Smooth muscle cell (in vitro differentiated cells): ENCODE measurements at regions not wholly inside any gene's neighbourhood (a gene's known extent, or its start where the extent isn't known, plus 50 kb on each side); places are given as distances from the start of the nearest gene placed in this dataset.

Experiments used
- DNase-seq: peaks from one replicate; lab custom pipeline; 2025; ENCODE audit not compliant: unreplicated experiment; lab: John Stamatoyannopoulos, UW
- H2AFZ ChIP-seq: fragments of 200-600 bp; sonication (generic); 2 replicates; pipeline ENCODE4 v1.6.0; 2016; ENCODE audit warnings: antibody characterized with exemption, low read depth, mild to moderate bottlenecking
- H3F3A ChIP-seq: fragments of 200-600 bp; sonication (generic); 2 replicates; pipeline ENCODE4 v1.6.0; 2017; ENCODE audit warnings: antibody characterized with exemption, low read depth
- H3K27ac ChIP-seq: fragments of 200-600 bp; sonication (generic); 2 replicates; pipeline ENCODE4 v1.5.1; 2016; ENCODE audit warnings: low read depth, mild to moderate bottlenecking
- H3K27me3 ChIP-seq: fragments of 200-600 bp; sonication (generic); 2 replicates; pipeline ENCODE4 v1.6.1; 2016; ENCODE audit warnings: low read depth, mild to moderate bottlenecking
- H3K36me3 ChIP-seq: fragments of 200-600 bp; sonication (generic); 2 replicates; pipeline ENCODE4 v1.5.1; 2016; ENCODE audit warnings: low read depth
- H3K4me1 ChIP-seq: fragments of 200-600 bp; sonication (generic); 2 replicates; pipeline ENCODE4 v1.5.1; 2016; ENCODE audit warnings: low read depth
- H3K4me2 ChIP-seq: fragments of 200-600 bp; sonication (generic); 2 replicates; pipeline ENCODE4 v1.6.0; 2016; ENCODE audit warnings: mild to moderate bottlenecking
- H3K4me3 ChIP-seq: fragments of 200-600 bp; sonication (generic); 2 replicates; pipeline ENCODE4 v1.5.1; 2016; ENCODE audit warnings: mild to moderate bottlenecking
- H3K79me2 ChIP-seq: fragments of 200-600 bp; sonication (generic); 2 replicates; pipeline ENCODE4 v1.6.0; 2016; ENCODE audit warnings: low read depth, mild to moderate bottlenecking
- H3K9ac ChIP-seq: fragments of 200-600 bp; sonication (generic); 2 replicates; pipeline ENCODE4 v1.6.0; 2016; ENCODE audit warnings: low read depth
- H3K9me3 ChIP-seq: fragments of 200-600 bp; sonication (generic); replicated peaks from 2 replicates; pipeline ENCODE4 v1.5.1; 2016; ENCODE audit warnings: low read depth
- H4K20me1 ChIP-seq: fragments of 200-600 bp; sonication (generic); 2 replicates; pipeline ENCODE4 v1.6.0; 2016; ENCODE audit warnings: low read depth
- WGBS: methylation state at CpG from one replicate; pipeline ENCODE4 v1.1.7; 2016; ENCODE audit warnings: low lambda C conversion rate; 5-methylcytosine and 5-hydroxymethylcytosine counted together
- TF ChIP-seq, protein P1 (sequence below): fragments of 200-600 bp; sonication (generic); IDR thresholded peaks from 2 replicates; pipeline ENCODE4 v1.5.1; 2017; ENCODE audit warnings: borderline replicate concordance, mild to moderate bottlenecking, antibody characterized with exemption; ENCODE audit not compliant: insufficient read depth, poor library complexity, severe bottlenecking

DNA sequence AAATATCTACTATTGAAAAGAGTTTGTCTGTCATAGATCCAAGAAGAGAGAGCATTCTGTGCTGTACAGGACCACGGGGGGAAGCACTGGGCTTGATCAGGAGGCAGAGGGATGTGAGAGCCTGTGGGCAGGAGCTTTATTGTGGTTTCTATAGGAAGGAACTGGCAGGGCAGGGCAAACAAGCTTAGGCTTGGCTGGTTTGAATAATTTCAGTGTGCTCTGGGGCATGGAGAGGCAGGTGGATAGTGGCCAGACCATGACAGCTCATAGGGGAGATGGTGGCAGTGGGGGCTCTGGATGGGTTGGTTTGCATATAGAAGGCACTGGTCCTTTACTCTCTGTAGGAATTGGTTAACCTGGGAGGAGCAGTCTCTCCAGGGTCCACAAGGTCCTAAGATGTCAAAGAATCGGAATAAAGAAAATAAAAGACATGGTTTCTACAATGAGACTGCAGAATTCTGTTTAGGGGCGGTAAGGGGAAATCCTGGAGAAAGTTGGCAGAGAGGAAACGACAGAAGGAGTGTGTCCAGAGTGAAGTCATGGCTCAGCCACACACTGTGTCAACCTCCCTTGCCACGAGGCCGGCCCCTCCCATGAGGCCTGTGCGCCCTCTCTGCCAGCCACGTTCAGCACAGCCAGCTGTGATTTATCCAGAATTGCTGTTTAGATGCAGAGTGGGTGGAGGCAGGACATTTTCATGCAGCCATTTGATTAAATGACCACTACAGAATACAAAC, 81.7 kb upstream of the PGBD5 start:
- 58% methylated on average over 8 of the region's 8 CpGs for WGBS
- no peaks in the 10 kb centered on the region for H3K36me3 ChIP-seq
- H3K27ac ChIP-seq: peak overlapping the region; percentile 96
- H3K27me3 ChIP-seq: no peaks in the 10 kb centered on the region
- TF ChIP-seq, protein P1, sequence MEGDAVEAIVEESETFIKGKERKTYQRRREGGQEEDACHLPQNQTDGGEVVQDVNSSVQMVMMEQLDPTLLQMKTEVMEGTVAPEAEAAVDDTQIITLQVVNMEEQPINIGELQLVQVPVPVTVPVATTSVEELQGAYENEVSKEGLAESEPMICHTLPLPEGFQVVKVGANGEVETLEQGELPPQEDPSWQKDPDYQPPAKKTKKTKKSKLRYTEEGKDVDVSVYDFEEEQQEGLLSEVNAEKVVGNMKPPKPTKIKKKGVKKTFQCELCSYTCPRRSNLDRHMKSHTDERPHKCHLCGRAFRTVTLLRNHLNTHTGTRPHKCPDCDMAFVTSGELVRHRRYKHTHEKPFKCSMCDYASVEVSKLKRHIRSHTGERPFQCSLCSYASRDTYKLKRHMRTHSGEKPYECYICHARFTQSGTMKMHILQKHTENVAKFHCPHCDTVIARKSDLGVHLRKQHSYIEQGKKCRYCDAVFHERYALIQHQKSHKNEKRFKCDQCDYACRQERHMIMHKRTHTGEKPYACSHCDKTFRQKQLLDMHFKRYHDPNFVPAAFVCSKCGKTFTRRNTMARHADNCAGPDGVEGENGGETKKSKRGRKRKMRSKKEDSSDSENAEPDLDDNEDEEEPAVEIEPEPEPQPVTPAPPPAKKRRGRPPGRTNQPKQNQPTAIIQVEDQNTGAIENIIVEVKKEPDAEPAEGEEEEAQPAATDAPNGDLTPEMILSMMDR: no peak
- H2AFZ ChIP-seq: no peak overlapping the region
- peaks cover 6% of the 10 kb centered on the region for H3F3A ChIP-seq
- no peak overlapping the region for H3K4me3 ChIP-seq
- no peaks in the 10 kb centered on the region for H3K9me3 ChIP-seq
- no peaks in the 10 kb centered on the region for H4K20me1 ChIP-seq
- H3K9ac ChIP-seq: no peak overlapping the region
- DNase-seq: no peak
- H3K79me2 ChIP-seq: no peaks in the 10 kb centered on the region
- H3K4me1 ChIP-seq: no peaks in the 10 kb centered on the region
- H3K4me2 ChIP-seq: no peak overlapping the region

DNA sequence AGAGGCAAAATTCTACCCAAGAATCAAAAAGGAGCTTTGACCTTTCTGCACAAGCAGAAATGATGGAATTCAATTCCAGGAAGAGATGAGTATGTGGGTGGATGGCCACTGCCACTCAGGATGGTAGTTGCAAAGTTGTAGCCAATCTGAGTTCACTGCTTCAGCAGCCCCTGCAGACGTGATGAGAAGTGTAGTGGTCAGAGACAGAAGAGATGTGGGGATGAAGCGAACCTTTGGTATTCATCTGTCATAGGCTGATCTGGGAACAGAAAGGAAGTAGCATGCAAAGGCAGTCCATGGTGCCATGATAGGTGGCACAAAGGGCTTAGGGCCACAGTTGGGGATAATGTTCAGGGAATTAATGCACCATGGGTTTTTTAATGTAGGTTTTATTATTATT, 81.1 kb upstream of the PGBD5 start:
- 66% methylated on average over 2 of the region's 2 CpGs for WGBS
- H3K79me2 ChIP-seq: no peaks in the 10 kb centered on the region
- no peaks in the 10 kb centered on the region for H3K9me3 ChIP-seq
- H4K20me1 ChIP-seq: no peaks in the 10 kb centered on the region
- TF ChIP-seq, protein P1: no peak
- H3K4me2 ChIP-seq: no peak overlapping the region
- no peaks in the 10 kb centered on the region for H3K4me1 ChIP-seq
- no peaks in the 10 kb centered on the region for H3K27me3 ChIP-seq
- H3K9ac ChIP-seq: no peak overlapping the region
- H2AFZ ChIP-seq: no peak overlapping the region
- peaks cover 6% of the 10 kb centered on the region for H3F3A ChIP-seq
- H3K4me3 ChIP-seq: no peak overlapping the region
- no peak overlapping the region for H3K27ac ChIP-seq
- no peaks in the 10 kb centered on the region for H3K36me3 ChIP-seq
- no peak for DNase-seq

DNA sequence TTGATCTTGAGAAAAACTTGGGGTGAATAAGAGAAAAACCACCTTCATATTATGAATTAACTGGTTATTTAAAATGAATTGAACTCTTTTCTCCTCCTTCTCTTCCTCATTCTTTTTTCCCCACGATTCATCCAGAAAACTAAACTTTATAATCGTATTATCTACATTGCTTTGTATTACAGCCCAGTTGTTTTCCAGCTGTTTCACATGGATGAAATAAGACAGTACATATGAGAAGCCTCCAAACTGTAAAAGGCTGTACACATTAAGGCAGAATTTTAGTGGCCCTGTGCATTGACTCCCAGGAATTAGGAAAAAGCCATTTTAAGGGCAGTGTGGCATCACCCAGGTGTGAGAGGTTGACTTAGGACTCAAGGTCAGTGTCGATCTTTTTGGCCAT, 80.3 kb upstream of the PGBD5 start:
- DNase-seq: no peak
- Histone ChIP-seq H3K4me1 (no peaks in the 10 kb centered on the region), H2AFZ (no peak overlapping the region), H3K4me2 (no peak overlapping the region), H3K4me3 (no peak overlapping the region), H3F3A (peaks cover 6% of the 10 kb centered on the region), H3K27me3 (no peaks in the 10 kb centered on the region), H3K36me3 (no peaks in the 10 kb centered on the region), H3K27ac (no peak overlapping the region), H3K79me2 (no peaks in the 10 kb centered on the region), H3K9me3 (no peaks in the 10 kb centered on the region), H4K20me1 (no peaks in the 10 kb centered on the region), H3K9ac (no peak overlapping the region)
- TF ChIP-seq, protein P1: no peak
- WGBS: 93% methylated on average over 3 of the region's 3 CpGs

GRCh38 chr1:230504310-230504709, 78.2 kb upstream of the PGBD5 start:
- Histone ChIP-seq H3K36me3 (no peaks in the 10 kb centered on the region), H3K9me3 (no peaks in the 10 kb centered on the region), H3K4me3 (no peak overlapping the region), H3K27me3 (no peaks in the 10 kb centered on the region), H2AFZ (no peak overlapping the region), H4K20me1 (no peaks in the 10 kb centered on the region), H3K79me2 (no peaks in the 10 kb centered on the region), H3F3A (peaks cover 5% of the 10 kb centered on the region), H3K4me2 (no peak overlapping the region), H3K9ac (no peak overlapping the region), H3K27ac (no peak overlapping the region), H3K4me1 (no peaks in the 10 kb centered on the region)
- DNase-seq: no peak
- 88% methylated on average over 6 of the region's 6 CpGs for whole genome bisulfite sequencing
- TF ChIP-seq, protein P1: no peak
